GM23338 (cell line): ENCODE measurements at regions not wholly inside any gene's neighbourhood (a gene's known extent, or its start where the extent isn't known, plus 50 kb on each side); places are given as distances from the start of the nearest gene placed in this dataset.

ENCODE experiments used
- ATAC-seq: fragments of 200-7000 bp; cut with Tn5 transposase; 3 replicates; pipeline ENCODE4 v1.9.1; 2020
- DNase-seq: peaks from one replicate; pipeline ENCODE4 v3.0.0-alpha.2; 2015; ENCODE audit warnings: low spot score
- H2AFZ ChIP-seq: fragments of 200-600 bp; sonication (generic); 2 replicates; pipeline ENCODE4 v1.8.0; 2016; ENCODE audit warnings: antibody characterized with exemption, mild to moderate bottlenecking, moderate library complexity
- H3F3A ChIP-seq: fragments of 200-600 bp; sonication (generic); replicated peaks from 2 replicates; pipeline ENCODE4 v1.8.0; 2017; ENCODE audit warnings: antibody characterized with exemption, mixed run types, low read depth
- H3K27ac ChIP-seq: fragments of 200-600 bp; sonication (generic); 2 replicates; pipeline ENCODE4 v1.6.1; 2016; ENCODE audit warnings: low read depth
- H3K27me3 ChIP-seq: fragments of 200-600 bp; sonication (generic); 2 replicates; pipeline ENCODE4 v1.8.0; 2016; ENCODE audit warnings: mild to moderate bottlenecking, mixed run types, moderate library complexity; ENCODE audit not compliant: insufficient read depth
- H3K36me3 ChIP-seq: fragments of 200-600 bp; sonication (generic); 2 replicates; pipeline ENCODE4 v1.8.0; 2016; ENCODE audit warnings: mild to moderate bottlenecking; ENCODE audit not compliant: insufficient read depth
- H3K4me1 ChIP-seq: fragments of 200-600 bp; sonication (generic); 2 replicates; pipeline ENCODE4 v1.8.0; 2016; ENCODE audit warnings: mild to moderate bottlenecking, moderate library complexity; ENCODE audit not compliant: insufficient read depth
- H3K4me2 ChIP-seq: fragments of 200-600 bp; sonication (generic); 2 replicates; pipeline ENCODE4 v1.7.1; 2017; ENCODE audit warnings: mixed run types
- H3K4me3 ChIP-seq: fragments of 200-600 bp; sonication (generic); 2 replicates; pipeline ENCODE4 v1.6.1; 2016; ENCODE audit warnings: mixed run types
- H3K79me2 ChIP-seq: fragments of 200-600 bp; sonication (generic); replicated peaks from 2 replicates; pipeline ENCODE4 v1.8.0; 2017; ENCODE audit warnings: mild to moderate bottlenecking; ENCODE audit not compliant: insufficient read depth
- H3K9me2 ChIP-seq: fragments of 200-600 bp; sonication (generic); 2 replicates; pipeline ENCODE4 v1.8.0; 2017; ENCODE audit not compliant: insufficient read depth
- H4K20me1 ChIP-seq: fragments of 200-600 bp; sonication (generic); replicated peaks from 2 replicates; pipeline ENCODE4 v1.8.0; 2017; ENCODE audit warnings: mild to moderate bottlenecking; ENCODE audit not compliant: insufficient read depth
- H3K27ac Mint-ChIP-seq: 2 replicates; pipeline ENCODE4 v1.8.0; 2020; ENCODE audit warnings: inconsistent platforms, mild to moderate bottlenecking, moderate library complexity, mixed read lengths
- H3K27me3 Mint-ChIP-seq: 3 replicates; pipeline ENCODE4 v1.8.0; 2022; ENCODE audit warnings: low read depth, mild to moderate bottlenecking, moderate library complexity, mixed read lengths, inconsistent platforms; ENCODE audit not compliant: insufficient read depth, poor library complexity
- H3K36me3 Mint-ChIP-seq: 3 replicates; pipeline ENCODE4 v1.8.0; 2021; ENCODE audit warnings: low read depth, mild to moderate bottlenecking, inconsistent platforms, moderate library complexity, mixed read lengths
- H3K4me1 Mint-ChIP-seq: 3 replicates; pipeline ENCODE4 v1.8.0; 2020; ENCODE audit warnings: mild to moderate bottlenecking, inconsistent platforms, mixed read lengths
- H3K4me3 Mint-ChIP-seq: 3 replicates; pipeline ENCODE4 v1.8.0; 2021; ENCODE audit warnings: moderate library complexity, mild to moderate bottlenecking, inconsistent platforms, mixed read lengths
- H3K9me3 Mint-ChIP-seq: 3 replicates; pipeline ENCODE4 v1.8.0; 2020; ENCODE audit warnings: moderate library complexity, mild to moderate bottlenecking, inconsistent platforms, mixed read lengths
- CREB1 ChIP-seq: fragments of 250-450 bp; sonication (Bioruptor Pico); IDR thresholded peaks from 2 replicates; pipeline ENCODE4 v1.5.0; 2020; ENCODE audit warnings: low read depth, mild to moderate bottlenecking, moderate library complexity
- CTCF ChIP-seq, 2 experiments: fragments of 200-600 bp in 1 of 2; sonication (generic) in 1 of 2; conservative IDR thresholded peaks; 2 replicates each; pipeline versions ENCODE4 v1.5.1 to v1.6.1; 2016 to 2017; ENCODE audit warnings: antibody characterized with exemption in 2 of 2, low read depth in 2 of 2, mild to moderate bottlenecking in 2 of 2, moderate library complexity in 1 of 2
- ETS1 ChIP-seq: IDR thresholded peaks from 2 replicates; pipeline ENCODE4 v1.6.1; 2016; ENCODE audit warnings: antibody characterized with exemption
- EZH2 ChIP-seq: fragments of 200-600 bp; sonication (generic); IDR thresholded peaks from one replicate; pipeline ENCODE4 v1.8.0; 2017; ENCODE audit warnings: antibody characterized with exemption, mild to moderate bottlenecking, low read depth; ENCODE audit not compliant: unreplicated experiment
- EZH2phosphoT487 ChIP-seq: fragments of 200-600 bp; sonication (generic); IDR thresholded peaks from one replicate; pipeline ENCODE4 v1.8.1; 2018; ENCODE audit warnings: antibody characterized with exemption; ENCODE audit not compliant: unreplicated experiment
- JUNB ChIP-seq: IDR thresholded peaks from one replicate; pipeline ENCODE4 v1.6.1; 2016; ENCODE audit warnings: antibody characterized with exemption; ENCODE audit not compliant: unreplicated experiment
- NANOG ChIP-seq: IDR thresholded peaks from 2 replicates; pipeline ENCODE4 v1.6.1; 2016; ENCODE audit warnings: antibody characterized with exemption, borderline replicate concordance
- POLR2AphosphoS5 ChIP-seq: IDR thresholded peaks from 2 replicates; pipeline ENCODE4 v1.6.1; 2016; ENCODE audit warnings: antibody characterized with exemption, low read depth
- REST ChIP-seq: IDR thresholded peaks from one replicate; pipeline ENCODE4 v1.6.1; 2018; ENCODE audit warnings: antibody characterized with exemption; ENCODE audit not compliant: unreplicated experiment
- STAT1 ChIP-seq: IDR thresholded peaks from one replicate; pipeline ENCODE4 v1.6.1; 2016; ENCODE audit warnings: antibody characterized with exemption; ENCODE audit not compliant: unreplicated experiment
- ZNF331 ChIP-seq: fragments of 250-450 bp; sonication (Bioruptor Pico); IDR thresholded peaks from 2 replicates; pipeline ENCODE4 v1.5.0; 2020; ENCODE audit warnings: low read depth, mild to moderate bottlenecking, moderate library complexity

GRCh38 chr18:1954583-1955312, 616.6 kb downstream of the METTL4 start:
- DNase-seq (no peak), ATAC-seq (no peak)
- no peaks in the 10 kb centered on the region for H3K4me1 Mint-ChIP-seq
- Histone ChIP-seq H3K36me3 (no peaks in the 10 kb centered on the region), H3F3A (no peaks in the 10 kb centered on the region), H3K27ac (no peak overlapping the region), H3K4me2 (no peak overlapping the region), H3K4me1 (no peaks in the 10 kb centered on the region), H3K9me2 (no peaks in the 10 kb centered on the region), H4K20me1 (no peaks in the 10 kb centered on the region), H2AFZ (no peak overlapping the region), H3K79me2 (no peaks in the 10 kb centered on the region), H3K27me3 (no peaks in the 10 kb centered on the region), H3K4me3 (no peak overlapping the region)
- 0 out of 3 replicates have a peak, but pooled peaks cover 6% of the 10 kb centered on the region for H3K9me3 Mint-ChIP-seq
- no peak overlapping the region for H3K27ac Mint-ChIP-seq
- TF ChIP-seq EZH2: no peak
- no peak for TF ChIP-seq CREB1 (CRISPR knock-in tag)
- no peak for TF ChIP-seq ZNF331 (CRISPR knock-in tag)
- no peak for TF ChIP-seq REST
- no peak for TF ChIP-seq POLR2AphosphoS5
- TF ChIP-seq JUNB: no peak
- no peak for TF ChIP-seq ETS1
- TF ChIP-seq CTCF (conservative IDR thresholded peaks at IDR 0.05; ENCODE audit: low read depth in 2 of 2): no peak
- peaks cover 1% of the 10 kb centered on the region for H3K27me3 Mint-ChIP-seq
- no peak overlapping the region for H3K4me3 Mint-ChIP-seq
- peaks cover 2% of the 10 kb centered on the region; the same call in 1 of the 3 replicates for H3K36me3 Mint-ChIP-seq

GRCh38 chr18:1958798-1959197, 612.5 kb downstream of the METTL4 start:
- no peaks in the 10 kb centered on the region for H3K4me1 Mint-ChIP-seq
- no peak overlapping the region for H3K4me2 ChIP-seq
- H3K4me3 Mint-ChIP-seq: no peak overlapping the region
- H3K27ac ChIP-seq: no peak overlapping the region
- 0 out of 3 replicates have a peak, but pooled peaks cover 6% of the 10 kb centered on the region for H3K9me3 Mint-ChIP-seq
- no peaks in the 10 kb centered on the region for H3F3A ChIP-seq
- no peak overlapping the region for H2AFZ ChIP-seq
- no peaks in the 10 kb centered on the region for H3K4me1 ChIP-seq
- H3K27me3 Mint-ChIP-seq: peaks cover 1% of the 10 kb centered on the region
- H3K36me3 ChIP-seq: no peaks in the 10 kb centered on the region
- no peak for DNase-seq
- H4K20me1 ChIP-seq: no peaks in the 10 kb centered on the region
- no peaks in the 10 kb centered on the region for H3K79me2 ChIP-seq
- H3K36me3 Mint-ChIP-seq: peaks cover 2% of the 10 kb centered on the region; the same call in 1 of the 3 replicates
- no peaks in the 10 kb centered on the region for H3K9me2 ChIP-seq
- no peak overlapping the region for H3K27ac Mint-ChIP-seq
- ATAC-seq: no peak
- H3K27me3 ChIP-seq: no peaks in the 10 kb centered on the region
- H3K4me3 ChIP-seq: no peak overlapping the region
- TF ChIP-seq CTCF (conservative IDR thresholded peaks at IDR 0.05; ENCODE audit: low read depth in 2 of 2) (no peak), NANOG (no peak), POLR2AphosphoS5 (no peak), EZH2phosphoT487 (no peak), STAT1 (no peak), EZH2 (no peak), ZNF331 (CRISPR knock-in tag) (no peak), ETS1 (no peak)
